Naive B cell (primary cell): ENCODE measurements at regions not wholly inside any gene's neighbourhood (a gene's known extent, or its start where the extent isn't known, plus 50 kb on each side); places are given as distances from the start of the nearest gene placed in this dataset.

Experiments used
- ATAC-seq, 2 donors: fragments of 150-1000 bp; cut with Tn5 transposase; 2 replicates each; pipeline ENCODE4 v1.10.0; 2021; ENCODE audit warnings: low read depth in 2 of 2, mild to moderate bottlenecking in 2 of 2, moderate library complexity in 2 of 2
- DNase-seq: peaks from one replicate; pipeline ENCODE4 v3.0.0; 2022
- H3K27ac Mint-ChIP-seq, 6 donors: one replicate each; pipeline ENCODE4 v1.8.0; 2020 to 2022; ENCODE audit warnings: mild to moderate bottlenecking in 6 of 6, mixed read lengths in 6 of 6, moderate library complexity in 5 of 6, inconsistent platforms in 2 of 6
- H3K27me3 Mint-ChIP-seq, 3 donors: one replicate each; pipeline ENCODE4 v1.8.0; 2021 to 2022; ENCODE audit warnings: mixed read lengths in 3 of 3, mild to moderate bottlenecking in 1 of 3
- H3K36me3 Mint-ChIP-seq, 2 donors: one replicate each; pipeline ENCODE4 v1.8.0; 2020 to 2022; ENCODE audit warnings: mixed read lengths in 2 of 2, inconsistent platforms in 1 of 2, mild to moderate bottlenecking in 1 of 2
- H3K4me1 Mint-ChIP-seq, 3 donors: one replicate each; pipeline ENCODE4 v1.8.0; 2020 to 2022; ENCODE audit warnings: mixed read lengths in 3 of 3, inconsistent platforms in 1 of 3, mild to moderate bottlenecking in 1 of 3, moderate library complexity in 1 of 3
- H3K4me3 Mint-ChIP-seq, 8 donors: one replicate each; pipeline ENCODE4 v1.8.0; 2020 to 2022; ENCODE audit warnings: mild to moderate bottlenecking in 8 of 8, mixed read lengths in 8 of 8, moderate library complexity in 8 of 8, inconsistent platforms in 2 of 8
- H3K9me3 Mint-ChIP-seq, 7 donors: one replicate each; pipeline ENCODE4 v1.8.0; 2020 to 2022; ENCODE audit warnings: mixed read lengths in 7 of 7, mild to moderate bottlenecking in 5 of 7, inconsistent platforms in 2 of 7, moderate library complexity in 1 of 7

GRCh38 chr10:4262870-4263600 is 478.0 kb upstream of the KLF6 start:
- ATAC-seq = no peak
- Mint-ChIP-seq H3K4me3 (no peak overlapping the region), H3K27ac (no peak overlapping the region), H3K36me3 (no peaks in the 10 kb centered on the region), H3K27me3 (peaks cover 0 to 6% (median 0%) of the 10 kb centered on the region in 3 donors), H3K9me3 (no peaks in the 10 kb centered on the region), H3K4me1 (peaks cover 6 to 12% (median 7%) of the 10 kb centered on the region in 3 donors)
- DNase-seq = no peak

GRCh38 chr10:4262449-4262848 is 477.4 kb upstream of the KLF6 start:
- H3K4me1 Mint-ChIP-seq = peaks cover 6 to 12% (median 7%) of the 10 kb centered on the region in 3 donors

GRCh38 chr10:4260483-4261124 is 475.6 kb upstream of the KLF6 start:
- DNase-seq = no peak
- peaks cover under 1 to 1% (median 1%) of the 10 kb centered on the region in 3 donors for H3K4me1 Mint-ChIP-seq
- no peaks in the 10 kb centered on the region for H3K36me3 Mint-ChIP-seq
- peaks cover 0 to 11% (median 0%) of the 10 kb centered on the region in 3 donors for H3K27me3 Mint-ChIP-seq
- H3K4me3 Mint-ChIP-seq = no peak overlapping the region
- H3K9me3 Mint-ChIP-seq = peaks cover 0 to under 1% (median 0%) of the 10 kb centered on the region in 7 donors
- H3K27ac Mint-ChIP-seq = peak overlapping the region in 1 of 6 donors; percentile 63
- ATAC-seq = no peak

More at GRCh38 chr10:4262449-4262848, 477.4 kb upstream of the KLF6 start:
- DNase-seq = no peak
- no peak overlapping the region for H3K4me3 Mint-ChIP-seq
- no peaks in the 10 kb centered on the region for H3K9me3 Mint-ChIP-seq
- no peak for ATAC-seq
- H3K27ac Mint-ChIP-seq = peak overlapping the region in 1 of 6 donors; percentile 84
- H3K36me3 Mint-ChIP-seq = no peaks in the 10 kb centered on the region
- peaks cover 0 to 7% (median 0%) of the 10 kb centered on the region in 3 donors for H3K27me3 Mint-ChIP-seq

GRCh38 chr10:4257939-4258465 is 473.0 kb upstream of the KLF6 start:
- peaks cover 0 to 6% (median 0%) of the 10 kb centered on the region in 7 donors for H3K9me3 Mint-ChIP-seq
- DNase-seq = no peak
- no peak overlapping the region for H3K27ac Mint-ChIP-seq
- no peaks in the 10 kb centered on the region for H3K36me3 Mint-ChIP-seq
- H3K4me3 Mint-ChIP-seq = no peak overlapping the region
- peaks cover 0 to 28% (median 0%) of the 10 kb centered on the region in 3 donors for H3K27me3 Mint-ChIP-seq
- ATAC-seq = no peak
- H3K4me1 Mint-ChIP-seq = no peaks in the 10 kb centered on the region

- no peak overlapping the region for H3K27ac Mint-ChIP-seq
- ATAC-seq (no peak), DNase-seq (no peak)
- no peak overlapping the region for H3K4me3 Mint-ChIP-seq
- H3K4me1 Mint-ChIP-seq = no peaks in the 10 kb centered on the region
- H3K9me3 Mint-ChIP-seq = peaks cover 0 to 6% (median 0%) of the 10 kb centered on the region in 7 donors
- peaks cover 0 to 28% (median 0%) of the 10 kb centered on the region in 3 donors for H3K27me3 Mint-ChIP-seq
- no peaks in the 10 kb centered on the region for H3K36me3 Mint-ChIP-seq
These were observed 472.0 kb upstream of the KLF6 start for GRCh38 chr10:4256971-4257370.

GRCh38 chr10:4255751-4256150 is 470.7 kb upstream of the KLF6 start:
- peaks cover 0 to 28% (median 0%) of the 10 kb centered on the region in 3 donors for H3K27me3 Mint-ChIP-seq
- H3K4me3 Mint-ChIP-seq = no peak overlapping the region
- peaks cover 0 to 6% (median 0%) of the 10 kb centered on the region in 3 donors for H3K4me1 Mint-ChIP-seq
- H3K9me3 Mint-ChIP-seq = peaks cover 0 to 6% (median 0%) of the 10 kb centered on the region in 7 donors
- ATAC-seq (no peak), DNase-seq (no peak)
- H3K36me3 Mint-ChIP-seq = no peaks in the 10 kb centered on the region
- no peak overlapping the region for H3K27ac Mint-ChIP-seq

GRCh38 chr10:4254101-4254994 is 469.3 kb upstream of the KLF6 start:
- Mint-ChIP-seq H3K36me3 (no peaks in the 10 kb centered on the region), H3K27ac (peak overlapping the region in 1 of 6 donors; percentile 18), H3K27me3 (peaks cover 0 to 28% (median 6%) of the 10 kb centered on the region in 3 donors), H3K4me1 (peaks cover 0 to 13% (median 0%) of the 10 kb centered on the region in 3 donors), H3K4me3 (no peak overlapping the region), H3K9me3 (peaks cover 0 to 6% (median 0%) of the 10 kb centered on the region in 7 donors)
- no peak for ATAC-seq
- DNase-seq = no peak

GRCh38 chr10:4252701-4253100 is 467.7 kb upstream of the KLF6 start:
- DNase-seq = no peak
- H3K36me3 Mint-ChIP-seq = no peaks in the 10 kb centered on the region
- ATAC-seq = no peak
- H3K9me3 Mint-ChIP-seq = peaks cover 0 to 6% (median 0%) of the 10 kb centered on the region in 7 donors
- no peak overlapping the region for H3K4me3 Mint-ChIP-seq
- peaks cover 0 to 21% (median 6%) of the 10 kb centered on the region in 3 donors for H3K27me3 Mint-ChIP-seq
- H3K27ac Mint-ChIP-seq = no peak overlapping the region
- peaks cover 0 to 13% (median 0%) of the 10 kb centered on the region in 3 donors for H3K4me1 Mint-ChIP-seq

- ATAC-seq (peak in 1 of 2 donors; percentile 27), DNase-seq (no peak)
- Mint-ChIP-seq H3K27ac (no peak overlapping the region), H3K36me3 (no peaks in the 10 kb centered on the region), H3K9me3 (peaks cover 0 to 5% (median 0%) of the 10 kb centered on the region in 7 donors), H3K4me3 (no peak overlapping the region), H3K27me3 (peaks cover 0 to 16% (median 8%) of the 10 kb centered on the region in 3 donors), H3K4me1 (peaks cover 8 to 21% (median 10%) of the 10 kb centered on the region in 3 donors)
These were observed 465.5 kb upstream of the KLF6 start for GRCh38 chr10:4250587-4250887.

GRCh38 chr10:4249841-4250586 is 465.0 kb upstream of the KLF6 start:
- Mint-ChIP-seq H3K27me3 (peaks cover 0 to 12% (median 11%) of the 10 kb centered on the region in 3 donors), H3K36me3 (no peaks in the 10 kb centered on the region), H3K4me1 (peaks cover 8 to 21% (median 10%) of the 10 kb centered on the region in 3 donors), H3K9me3 (peaks cover 0 to 2% (median 0%) of the 10 kb centered on the region in 7 donors), H3K27ac (peak overlapping the region in 2 of 6 donors; percentile 37 to 61), H3K4me3 (no peak overlapping the region)
- DNase-seq = no peak
- no peak for ATAC-seq

GRCh38 chr10:4247379-4247778 is 462.4 kb upstream of the KLF6 start:
- Mint-ChIP-seq H3K4me3 (no peak overlapping the region), H3K27ac (peak overlapping the region in 1 of 6 donors; percentile 9), H3K4me1 (peaks cover 8 to 21% (median 13%) of the 10 kb centered on the region in 3 donors), H3K36me3 (no peaks in the 10 kb centered on the region), H3K9me3 (peaks cover 0 to 2% (median 0%) of the 10 kb centered on the region in 7 donors), H3K27me3 (peaks cover 0 to 12% (median 0%) of the 10 kb centered on the region in 3 donors)
- ATAC-seq = no peak
- DNase-seq = no peak

- H3K27me3 Mint-ChIP-seq = peaks cover 0 to 12% (median 0%) of the 10 kb centered on the region in 3 donors
- H3K36me3 Mint-ChIP-seq = no peaks in the 10 kb centered on the region
- peaks cover 0 to 2% (median 0%) of the 10 kb centered on the region in 7 donors for H3K9me3 Mint-ChIP-seq
- H3K4me1 Mint-ChIP-seq = peaks cover 8 to 21% (median 14%) of the 10 kb centered on the region in 3 donors
- peak overlapping the region in 2 of 6 donors; percentile 9 to 80 for H3K27ac Mint-ChIP-seq
- DNase-seq (no peak), ATAC-seq (no peak)
- H3K4me3 Mint-ChIP-seq = peak overlapping the region in 1 of 8 donors; percentile 36
These were observed 461.9 kb upstream of the KLF6 start for GRCh38 chr10:4246881-4247358.
